Thymus (tissue), 11 donors: ENCODE measurements at regions not wholly inside any gene's neighbourhood (a gene's known extent, or its start where the extent isn't known, plus 50 kb on each side); places are given as distances from the start of the nearest gene placed in this dataset.

Experiments used
- DNase-seq, 9 donors: peaks; one replicate each; pipeline ENCODE4 v3.0.0-alpha.2; 2013; ENCODE audit warnings: low spot score in 9 of 9, low read depth in 6 of 9, missing footprints in 1 of 9
- H3K27ac ChIP-seq, 2 donors: one replicate each; pipeline ENCODE4 v1.5.1; 2013; ENCODE audit warnings: control low read depth in 1 of 2, low read depth in 1 of 2, low read length in 1 of 2, mild to moderate bottlenecking in 1 of 2, moderate library complexity in 1 of 2
- H3K27me3 ChIP-seq, 2 donors: one replicate each; pipeline ENCODE4 v1.5.1; 2013; ENCODE audit warnings: low read length in 1 of 2; ENCODE audit not compliant: control insufficient read depth in 2 of 2, insufficient read depth in 1 of 2
- H3K36me3 ChIP-seq, 2 donors: one replicate each; pipeline ENCODE4 v1.5.1; 2013; ENCODE audit warnings: low read length in 1 of 2, mild to moderate bottlenecking in 1 of 2, moderate library complexity in 1 of 2; ENCODE audit not compliant: control insufficient read depth in 2 of 2, insufficient read depth in 2 of 2
- H3K4me1 ChIP-seq, 2 donors: one replicate each; pipeline ENCODE4 v1.5.1; 2013; ENCODE audit warnings: low read length in 2 of 2; ENCODE audit not compliant: control insufficient read depth in 2 of 2, insufficient read depth in 2 of 2
- H3K4me3 ChIP-seq, 2 donors: one replicate each; pipeline ENCODE4 v1.5.1; 2013; ENCODE audit warnings: low read length in 2 of 2, control low read depth in 1 of 2, mild to moderate bottlenecking in 1 of 2
- H3K9me3 ChIP-seq, 2 donors: one replicate each; pipeline ENCODE4 v1.5.1; 2013; ENCODE audit warnings: low read length in 1 of 2, mild to moderate bottlenecking in 1 of 2; ENCODE audit not compliant: control insufficient read depth in 2 of 2, insufficient read depth in 1 of 2
- WGBS: extraction: QIAGEN DNeasy Blood & Tissue Kit; methylation state at CpG from one replicate; pipeline ENCODE4 v1.1.7; 2013; 5-methylcytosine and 5-hydroxymethylcytosine counted together
- donor health status: healthy.

GRCh38 chr13:30551189-30551588, 66.5 kb upstream of the USPL1 start:
- H3K27me3 ChIP-seq = no peaks in the 10 kb centered on the region
- H3K4me1 ChIP-seq = peaks cover 0 to 2% of the 10 kb centered on the region in 2 donors
- 80% methylated on average over 2 of the region's 2 CpGs for WGBS
- no peaks in the 10 kb centered on the region for H3K36me3 ChIP-seq
- DNase-seq = peak in 8 of 9 donors; percentile 23 to 82 (median 51)
- no peak overlapping the region for H3K4me3 ChIP-seq
- no peaks in the 10 kb centered on the region for H3K9me3 ChIP-seq
- no peak overlapping the region for H3K27ac ChIP-seq

DNA sequence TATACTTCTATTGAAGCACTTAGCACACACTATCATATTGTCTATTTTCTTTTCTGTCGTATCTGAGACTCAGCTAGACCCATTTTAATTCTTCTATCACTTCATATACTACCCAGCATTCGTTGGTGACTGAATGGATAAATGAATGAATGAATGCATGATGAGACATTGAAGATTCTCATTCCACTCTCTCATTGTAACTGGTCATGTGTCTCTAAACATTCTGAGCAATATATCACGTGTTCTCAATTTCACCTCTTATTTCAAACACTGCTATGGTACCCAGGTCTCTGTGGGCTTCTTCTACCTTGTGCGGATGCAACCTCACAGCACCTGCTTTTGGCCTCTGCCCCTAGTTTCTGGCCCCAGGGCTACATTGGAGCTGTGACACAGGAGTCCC, 65.2 kb upstream of the USPL1 start:
- Histone ChIP-seq H3K27ac (no peak overlapping the region), H3K36me3 (no peaks in the 10 kb centered on the region), H3K4me1 (peaks cover 0 to 2% of the 10 kb centered on the region in 2 donors), H3K9me3 (no peaks in the 10 kb centered on the region), H3K27me3 (no peaks in the 10 kb centered on the region), H3K4me3 (no peak overlapping the region)
- DNase-seq = no peak
- 97% methylated on average over 4 of the region's 4 CpGs for WGBS

DNA sequence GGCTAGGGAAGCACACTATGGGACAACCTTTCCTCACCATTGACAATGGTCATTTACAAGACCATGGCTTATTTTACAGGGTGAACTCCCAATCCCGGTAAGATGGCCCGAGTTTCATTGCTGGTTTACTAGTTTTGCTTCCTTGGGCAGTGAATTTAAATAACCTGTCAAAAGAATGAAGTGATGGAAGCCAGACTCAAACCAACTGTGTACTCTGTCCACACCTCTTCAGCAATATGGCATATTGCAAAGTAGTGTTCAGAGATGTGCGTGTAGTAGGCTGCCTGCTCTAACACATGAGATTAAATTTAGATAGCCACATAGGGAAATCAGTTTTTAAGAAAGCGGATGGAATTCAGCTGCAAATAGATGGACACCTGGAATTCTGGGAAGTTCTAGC, 58.4 kb upstream of the USPL1 start:
- 99% methylated on average over 4 of the region's 4 CpGs for WGBS
- Histone ChIP-seq H3K9me3 (no peaks in the 10 kb centered on the region), H3K36me3 (no peaks in the 10 kb centered on the region), H3K27ac (no peak overlapping the region), H3K4me3 (no peak overlapping the region), H3K27me3 (no peaks in the 10 kb centered on the region), H3K4me1 (peaks cover 3 to 5% of the 10 kb centered on the region in 2 donors)
- no peak for DNase-seq

- H3K4me3 ChIP-seq = no peak overlapping the region
- H3K36me3 ChIP-seq = no peaks in the 10 kb centered on the region
- H3K27me3 ChIP-seq = no peaks in the 10 kb centered on the region
- WGBS = 84% methylated on average over 6 of the region's 6 CpGs
- H3K9me3 ChIP-seq = no peaks in the 10 kb centered on the region
- peaks cover 3 to 5% of the 10 kb centered on the region in 2 donors for H3K4me1 ChIP-seq
- no peak overlapping the region for H3K27ac ChIP-seq
- no peak for DNase-seq
Observed at GRCh38 chr13:30560212-30560611, 57.5 kb upstream of the USPL1 start.

GRCh38 chr13:30561511-30561910, 56.2 kb upstream of the USPL1 start:
- Histone ChIP-seq H3K4me3 (no peak overlapping the region), H3K4me1 (peaks cover 3 to 5% of the 10 kb centered on the region in 2 donors), H3K36me3 (no peaks in the 10 kb centered on the region), H3K9me3 (no peaks in the 10 kb centered on the region), H3K27ac (no peak overlapping the region), H3K27me3 (no peaks in the 10 kb centered on the region)
- 97% methylated on average over 4 of the region's 4 CpGs for WGBS
- DNase-seq = no peak

DNA sequence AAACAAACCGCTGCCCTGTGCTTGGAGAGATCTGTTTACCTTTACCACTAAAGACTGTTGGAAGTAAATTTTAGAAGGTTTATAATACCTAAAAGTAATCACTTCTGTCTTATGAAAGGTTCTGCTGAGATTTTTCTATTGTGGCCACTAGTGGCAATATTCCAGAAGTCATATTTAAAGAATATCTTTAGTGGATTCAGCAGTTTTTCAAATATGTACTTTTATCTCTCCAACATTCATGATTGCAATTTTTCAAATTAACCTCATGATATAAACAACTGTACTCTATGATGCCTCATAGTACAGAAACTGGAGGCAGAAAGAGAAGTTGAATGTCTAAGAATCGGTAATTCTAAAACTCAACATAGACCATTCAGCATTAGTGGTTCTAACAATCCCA, 53.2 kb upstream of the USPL1 start:
- H3K9me3 ChIP-seq = no peaks in the 10 kb centered on the region
- DNase-seq = no peak
- no peak overlapping the region for H3K27ac ChIP-seq
- peaks cover 3 to 5% of the 10 kb centered on the region in 2 donors for H3K4me1 ChIP-seq
- no peaks in the 10 kb centered on the region for H3K27me3 ChIP-seq
- no peaks in the 10 kb centered on the region for H3K36me3 ChIP-seq
- 98% methylated on average over 2 of the region's 2 CpGs for WGBS
- no peak overlapping the region for H3K4me3 ChIP-seq

- DNase-seq = no peak
- H3K36me3 ChIP-seq = no peaks in the 10 kb centered on the region
- no peaks in the 10 kb centered on the region for H3K4me1 ChIP-seq
- H3K27ac ChIP-seq = no peak overlapping the region
- WGBS = 88% methylated on average over 1 of the region's 1 CpG
- no peaks in the 10 kb centered on the region for H3K27me3 ChIP-seq
- no peaks in the 10 kb centered on the region for H3K9me3 ChIP-seq
- no peak overlapping the region for H3K4me3 ChIP-seq
Observed at GRCh38 chr13:30565658-30566057, 52.1 kb upstream of the USPL1 start.

GRCh38 chr13:30567072-30567471, 50.6 kb upstream of the USPL1 start:
- H3K27me3 ChIP-seq = no peaks in the 10 kb centered on the region
- no peak overlapping the region for H3K27ac ChIP-seq
- no peaks in the 10 kb centered on the region for H3K9me3 ChIP-seq
- no peak overlapping the region for H3K4me3 ChIP-seq
- no peaks in the 10 kb centered on the region for H3K36me3 ChIP-seq
- over 99% methylated on average over 2 of the region's 2 CpGs for WGBS
- no peak for DNase-seq
- H3K4me1 ChIP-seq = no peaks in the 10 kb centered on the region
